Progenitor cell of endocrine pancreas (in vitro differentiated cells): ENCODE measurements at regions not wholly inside any gene's neighbourhood (a gene's known extent, or its start where the extent isn't known, plus 50 kb on each side); places are given as distances from the start of the nearest gene placed in this dataset.

Experiments
- DNase-seq: peaks from one replicate; pipeline ENCODE4 v3.0.0; 2021; ENCODE audit warnings: low spot score; ENCODE audit not compliant: unreplicated experiment
- H3K27ac Mint-ChIP-seq: 2 replicates; pipeline ENCODE4 v1.8.0; 2021; ENCODE audit warnings: mild to moderate bottlenecking, moderate library complexity, mixed read lengths
- H3K27me3 Mint-ChIP-seq: 2 replicates; pipeline ENCODE4 v1.8.0; 2021; ENCODE audit warnings: mixed read lengths
- H3K36me3 Mint-ChIP-seq: 2 replicates; pipeline ENCODE4 v1.8.0; 2022; ENCODE audit warnings: mixed read lengths; ENCODE audit not compliant: insufficient read depth
- H3K4me1 Mint-ChIP-seq: 2 replicates; pipeline ENCODE4 v1.8.0; 2021; ENCODE audit warnings: low read depth, mixed read lengths
- H3K4me3 Mint-ChIP-seq: 2 replicates; pipeline ENCODE4 v1.8.0; 2021; ENCODE audit warnings: low read depth, mild to moderate bottlenecking, moderate library complexity, mixed read lengths
- H3K9me3 Mint-ChIP-seq: 2 replicates; pipeline ENCODE4 v1.8.0; 2021; ENCODE audit warnings: low read depth, mixed read lengths
- CTCF ChIP-seq: fragments of 200-600 bp; sonication (generic); IDR thresholded peaks from one replicate; pipeline ENCODE4 v1.5.0; 2021; ENCODE audit warnings: antibody characterized with exemption, mild to moderate bottlenecking; ENCODE audit not compliant: unreplicated experiment

- Mint-ChIP-seq H3K4me3 (no peak overlapping the region), H3K36me3 (no peaks in the 10 kb centered on the region), H3K27ac (peak overlapping the region; percentile 35), H3K4me1 (peaks cover 48% of the 10 kb centered on the region), H3K27me3 (no peaks in the 10 kb centered on the region), H3K9me3 (no peaks in the 10 kb centered on the region)
- no peak for TF ChIP-seq CTCF
- DNase-seq = no peak
Observed at GRCh38 chr6:85390775-85391174, 59.1 kb upstream of the NT5E start.

- no peak for TF ChIP-seq CTCF
- Mint-ChIP-seq H3K27me3 (no peaks in the 10 kb centered on the region), H3K36me3 (no peaks in the 10 kb centered on the region)
Observed at GRCh38 chr6:85390105-85390728, 59.7 kb upstream of the NT5E start.

GRCh38 chr6:85389151-85389797 is 60.6 kb upstream of the NT5E start:
- TF ChIP-seq CTCF = no peak
- no peaks in the 10 kb centered on the region for H3K36me3 Mint-ChIP-seq
- no peak overlapping the region for H3K27ac Mint-ChIP-seq
- no peaks in the 10 kb centered on the region for H3K27me3 Mint-ChIP-seq
- H3K4me3 Mint-ChIP-seq = peak overlapping the region; percentile 16
- DNase-seq = no peak
- no peaks in the 10 kb centered on the region for H3K9me3 Mint-ChIP-seq
- peaks cover 33% of the 10 kb centered on the region for H3K4me1 Mint-ChIP-seq

More at GRCh38 chr6:85390105-85390728, 59.7 kb upstream of the NT5E start:
- H3K4me1 Mint-ChIP-seq = peaks cover 43% of the 10 kb centered on the region
- H3K4me3 Mint-ChIP-seq = no peak overlapping the region
- no peak overlapping the region for H3K27ac Mint-ChIP-seq
- DNase-seq = no peak
- no peaks in the 10 kb centered on the region for H3K9me3 Mint-ChIP-seq

GRCh38 chr6:85388531-85388930 is 61.4 kb upstream of the NT5E start:
- DNase-seq = no peak
- H3K36me3 Mint-ChIP-seq = no peaks in the 10 kb centered on the region
- no peak for TF ChIP-seq CTCF
- no peaks in the 10 kb centered on the region for H3K9me3 Mint-ChIP-seq
- H3K27ac Mint-ChIP-seq = no peak overlapping the region
- H3K4me3 Mint-ChIP-seq = no peak overlapping the region
- no peaks in the 10 kb centered on the region for H3K27me3 Mint-ChIP-seq
- peaks cover 28% of the 10 kb centered on the region for H3K4me1 Mint-ChIP-seq

- H3K27ac Mint-ChIP-seq = no peak overlapping the region
- H3K4me3 Mint-ChIP-seq = no peak overlapping the region
- no peaks in the 10 kb centered on the region for H3K9me3 Mint-ChIP-seq
- H3K4me1 Mint-ChIP-seq = peaks cover 19% of the 10 kb centered on the region
- no peaks in the 10 kb centered on the region for H3K27me3 Mint-ChIP-seq
- TF ChIP-seq CTCF = no peak
- no peak for DNase-seq
- no peaks in the 10 kb centered on the region for H3K36me3 Mint-ChIP-seq
Observed at GRCh38 chr6:85385636-85386315, 64.1 kb upstream of the NT5E start.
